H9 (cell line): ENCODE measurements at regions not wholly inside any gene's neighbourhood (a gene's known extent, or its start where the extent isn't known, plus 50 kb on each side); places are given as distances from the start of the nearest gene placed in this dataset.

ENCODE experiments used
- DNase-seq: peaks from one replicate; pipeline ENCODE4 v3.0.0-alpha.2; 2017
- H2AFZ ChIP-seq: one replicate; pipeline ENCODE4 v1.6.1; 2013; ENCODE audit warnings: mild to moderate bottlenecking, low read length, control low read depth, moderate library complexity
- H2AK5ac ChIP-seq: 2 replicates; pipeline ENCODE4 v1.6.1; 2013; ENCODE audit warnings: low read length, control low read depth, mixed read lengths; ENCODE audit not compliant: insufficient read length
- H2BK120ac ChIP-seq: one replicate; pipeline ENCODE4 v1.6.1; 2013; ENCODE audit warnings: low read depth, mild to moderate bottlenecking, low read length, control low read depth, inconsistent platforms; ENCODE audit not compliant: poor library complexity, severe bottlenecking
- H2BK12ac ChIP-seq: 2 replicates; pipeline ENCODE4 v1.6.1; 2013; ENCODE audit warnings: low read length, control low read depth, mixed read lengths, low read depth; ENCODE audit not compliant: insufficient read length
- H2BK15ac ChIP-seq: 2 replicates; pipeline ENCODE4 v1.6.1; 2013; ENCODE audit warnings: low read depth, low read length, control low read depth
- H2BK20ac ChIP-seq: one replicate; pipeline ENCODE4 v1.6.1; 2013; ENCODE audit warnings: low read depth, mild to moderate bottlenecking, low read length, control low read depth, inconsistent platforms; ENCODE audit not compliant: poor library complexity, severe bottlenecking
- H2BK5ac ChIP-seq: 2 replicates; pipeline ENCODE4 v1.6.1; 2013; ENCODE audit warnings: low read length, control low read depth, mixed read lengths; ENCODE audit not compliant: insufficient read length
- H3K14ac ChIP-seq: 2 replicates; pipeline ENCODE4 v1.6.1; 2013; ENCODE audit warnings: low read length, control low read depth; ENCODE audit not compliant: insufficient read depth
- H3K18ac ChIP-seq: 2 replicates; pipeline ENCODE4 v1.6.1; 2013; ENCODE audit warnings: low read depth, mild to moderate bottlenecking, mixed read lengths, low read length, control low read depth; ENCODE audit not compliant: insufficient read length
- H3K23ac ChIP-seq: 2 replicates; pipeline ENCODE4 v1.6.1; 2013; ENCODE audit warnings: low read length, control low read depth, mixed read lengths, low read depth; ENCODE audit not compliant: insufficient read length
- H3K23me2 ChIP-seq: 2 replicates; pipeline ENCODE4 v1.6.1; 2013; ENCODE audit warnings: low read depth, mild to moderate bottlenecking, mixed read lengths, low read length, control low read depth; ENCODE audit not compliant: insufficient read length, poor library complexity, severe bottlenecking
- H3K27ac ChIP-seq: 2 replicates; pipeline ENCODE4 v1.5.1; 2013; ENCODE audit warnings: low read length, control low read depth, mixed read lengths, low read depth; ENCODE audit not compliant: insufficient read length
- H3K27me3 ChIP-seq: 2 replicates; pipeline ENCODE4 v1.6.1; 2013; ENCODE audit warnings: low read length, control low read depth, inconsistent platforms; ENCODE audit not compliant: insufficient read depth
- H3K4ac ChIP-seq: 2 replicates; pipeline ENCODE4 v1.6.1; 2013; ENCODE audit warnings: low read depth, mild to moderate bottlenecking, control low read depth, inconsistent platforms, low read length, moderate library complexity
- H3K4me1 ChIP-seq: 2 replicates; pipeline ENCODE4 v1.6.1; 2013; ENCODE audit warnings: low read length, control low read depth, inconsistent platforms; ENCODE audit not compliant: insufficient read depth
- H3K4me2 ChIP-seq: 2 replicates; pipeline ENCODE4 v1.6.1; 2013; ENCODE audit warnings: low read length, control low read depth, mixed read lengths; ENCODE audit not compliant: insufficient read length, insufficient read depth
- H3K56ac ChIP-seq: 2 replicates; pipeline ENCODE4 v1.6.1; 2013; ENCODE audit warnings: low read depth, mild to moderate bottlenecking, mixed read lengths, low read length, control low read depth; ENCODE audit not compliant: insufficient read length
- H3K79me1 ChIP-seq: 2 replicates; pipeline ENCODE4 v1.6.1; 2013; ENCODE audit warnings: low read depth, mild to moderate bottlenecking, moderate library complexity, low read length, control low read depth, inconsistent platforms; ENCODE audit not compliant: insufficient read depth, poor library complexity, severe bottlenecking
- H3K79me2 ChIP-seq: 2 replicates; pipeline ENCODE4 v1.6.1; 2013; ENCODE audit warnings: low read length, control low read depth, inconsistent platforms; ENCODE audit not compliant: insufficient read depth
- H3K9ac ChIP-seq: 2 replicates; pipeline ENCODE4 v1.6.1; 2013; ENCODE audit warnings: low read length, control low read depth, mixed read lengths; ENCODE audit not compliant: insufficient read length; ENCODE audit errors: extremely low read depth
- H3K9me3 ChIP-seq: one replicate; pipeline ENCODE4 v1.6.1; 2013; ENCODE audit warnings: low read depth, low read length, inconsistent platforms; ENCODE audit not compliant: control insufficient read depth
- H3T11ph ChIP-seq: one replicate; pipeline ENCODE4 v1.6.1; 2013; ENCODE audit warnings: mild to moderate bottlenecking, low read length, control low read depth, inconsistent platforms
- H4K20me1 ChIP-seq: one replicate; pipeline ENCODE4 v1.6.1; 2013; ENCODE audit not compliant: control insufficient read depth, insufficient read length, insufficient read depth
- H4K5ac ChIP-seq: 2 replicates; pipeline ENCODE4 v1.6.1; 2013; ENCODE audit warnings: low read depth, mild to moderate bottlenecking, mixed read lengths, low read length, control low read depth; ENCODE audit not compliant: insufficient read length
- H4K8ac ChIP-seq: replicated peaks from 2 replicates; pipeline ENCODE4 v1.6.1; 2013; ENCODE audit warnings: low read length, control low read depth, mixed read lengths, low read depth; ENCODE audit not compliant: insufficient read length
- H4K91ac ChIP-seq: 2 replicates; pipeline ENCODE4 v1.6.1; 2013; ENCODE audit warnings: low read depth, mild to moderate bottlenecking, moderate library complexity, mixed read lengths, low read length, control low read depth; ENCODE audit not compliant: insufficient read length
- H3K27ac Mint-ChIP-seq, 3 experiments: 2 replicates in 2 of 3; 3 replicates in 1 of 3; pipeline ENCODE4 v1.8.0; 2020 to 2021; ENCODE audit warnings: mixed read lengths in 3 of 3, mild to moderate bottlenecking in 1 of 3, moderate library complexity in 1 of 3
- H3K27me3 Mint-ChIP-seq: 2 replicates; pipeline ENCODE4 v1.8.0; 2021; ENCODE audit warnings: low read depth, mild to moderate bottlenecking, moderate library complexity, mixed read lengths
- H3K36me3 Mint-ChIP-seq, 3 experiments: 2 replicates in 2 of 3; 3 replicates in 1 of 3; pipeline ENCODE4 v1.8.0; 2020 to 2021; ENCODE audit warnings: low read depth in 3 of 3, mixed read lengths in 3 of 3; ENCODE audit not compliant: insufficient read depth in 1 of 3
- H3K4me1 Mint-ChIP-seq, 2 experiments: 2 replicates each; pipeline ENCODE4 v1.8.0; 2020; ENCODE audit warnings: mixed read lengths in 2 of 2
- H3K4me3 Mint-ChIP-seq, 2 experiments: 2 replicates in 1 of 2; 3 replicates in 1 of 2; pipeline ENCODE4 v1.8.0; 2020 to 2021; ENCODE audit warnings: mild to moderate bottlenecking in 2 of 2, mixed read lengths in 2 of 2, moderate library complexity in 1 of 2
- H3K9me3 Mint-ChIP-seq, 2 experiments: 2 replicates in 1 of 2; 3 replicates in 1 of 2; pipeline ENCODE4 v1.8.0; 2020; ENCODE audit warnings: mild to moderate bottlenecking in 2 of 2, mixed read lengths in 2 of 2, moderate library complexity in 1 of 2
- TF ChIP-seq, protein P1 (sequence below): fragments of 200-600 bp; sonication (generic); conservative IDR thresholded peaks from 3 replicates; pipeline ENCODE4 v1.8.0; 2021; ENCODE audit warnings: antibody characterized with exemption, mild to moderate bottlenecking

DNA sequence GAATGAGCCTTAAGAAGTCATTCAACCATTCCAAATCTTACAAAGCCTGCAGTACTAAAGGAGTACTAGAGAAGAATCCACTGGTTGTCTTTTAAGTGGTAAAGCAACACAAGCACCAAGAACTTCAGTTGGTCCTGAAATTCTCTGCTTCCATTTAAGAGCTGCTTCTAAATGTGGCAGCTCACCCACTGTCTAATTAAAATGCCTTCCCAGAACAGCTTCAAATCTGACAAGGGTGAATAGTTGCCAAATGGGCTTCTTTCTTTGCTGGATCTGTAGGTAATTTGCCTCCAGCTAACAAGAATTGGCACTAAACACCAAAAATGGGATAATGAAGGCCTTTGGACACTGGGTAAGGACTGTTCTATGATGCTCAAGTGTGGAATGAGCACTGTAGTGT lies 72.2 kb upstream of the NAP1L1 start:
- Histone ChIP-seq H2BK15ac (no peak overlapping the region), H3K9me3 (no peaks in the 10 kb centered on the region), H3K27ac (no peak overlapping the region), H2BK20ac (no peak overlapping the region), H3K79me1 (no peaks in the 10 kb centered on the region), H2AK5ac (no peak overlapping the region), H3K4me2 (no peak overlapping the region), H2BK5ac (no peak overlapping the region), H4K20me1 (no peaks in the 10 kb centered on the region), H3K79me2 (no peaks in the 10 kb centered on the region), H3K23me2 (no peaks in the 10 kb centered on the region), H3K14ac (no peak overlapping the region), H2BK12ac (no peak overlapping the region), H4K5ac (no peak overlapping the region), H2AFZ (no peak overlapping the region), H3K4me1 (no peaks in the 10 kb centered on the region; the same call in 1 of the 2 replicates), H3K18ac (no peak overlapping the region), H3K4ac (no peak overlapping the region), H3K56ac (no peak overlapping the region), H2BK120ac (no peak overlapping the region), H3T11ph (no peak overlapping the region), H3K23ac (no peak overlapping the region), H4K8ac (no peak overlapping the region), H3K27me3 (no peaks in the 10 kb centered on the region), H4K91ac (no peak overlapping the region), H3K9ac (no peak overlapping the region)
- Mint-ChIP-seq H3K4me3 (no peak overlapping the region), H3K9me3 (no peaks in the 10 kb centered on the region), H3K27me3 (no peaks in the 10 kb centered on the region), H3K36me3 (no peaks in the 10 kb centered on the region), H3K27ac (no peak overlapping the region), H3K4me1 (peaks cover 8% of the 10 kb centered on the region in 2 experiments)
- TF ChIP-seq, protein P1, sequence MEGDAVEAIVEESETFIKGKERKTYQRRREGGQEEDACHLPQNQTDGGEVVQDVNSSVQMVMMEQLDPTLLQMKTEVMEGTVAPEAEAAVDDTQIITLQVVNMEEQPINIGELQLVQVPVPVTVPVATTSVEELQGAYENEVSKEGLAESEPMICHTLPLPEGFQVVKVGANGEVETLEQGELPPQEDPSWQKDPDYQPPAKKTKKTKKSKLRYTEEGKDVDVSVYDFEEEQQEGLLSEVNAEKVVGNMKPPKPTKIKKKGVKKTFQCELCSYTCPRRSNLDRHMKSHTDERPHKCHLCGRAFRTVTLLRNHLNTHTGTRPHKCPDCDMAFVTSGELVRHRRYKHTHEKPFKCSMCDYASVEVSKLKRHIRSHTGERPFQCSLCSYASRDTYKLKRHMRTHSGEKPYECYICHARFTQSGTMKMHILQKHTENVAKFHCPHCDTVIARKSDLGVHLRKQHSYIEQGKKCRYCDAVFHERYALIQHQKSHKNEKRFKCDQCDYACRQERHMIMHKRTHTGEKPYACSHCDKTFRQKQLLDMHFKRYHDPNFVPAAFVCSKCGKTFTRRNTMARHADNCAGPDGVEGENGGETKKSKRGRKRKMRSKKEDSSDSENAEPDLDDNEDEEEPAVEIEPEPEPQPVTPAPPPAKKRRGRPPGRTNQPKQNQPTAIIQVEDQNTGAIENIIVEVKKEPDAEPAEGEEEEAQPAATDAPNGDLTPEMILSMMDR: no peak
- no peak for DNase-seq
